ENCODE measurements at regions not wholly inside any gene's neighbourhood (a gene's known extent, or its start where the extent isn't known, plus 50 kb on each side); places are given as distances from the start of the nearest gene placed in this dataset.
A peak's percentile ranks its signal among the peaks of the same experiment; 100 is the strongest.

- intact Hi-C loops (cut with DNase I): no loop called here
- H3K4me3 ChIP-seq: no peak overlapping the region
- H3K27ac ChIP-seq: no peak overlapping the region
- H3K9me3 ChIP-seq: no peaks in the 10 kb centered on the region
- no peaks in the 10 kb centered on the region for H3K27me3 ChIP-seq
- DNase-seq (no peak), ATAC-seq (no peak)
- TF ChIP-seq, protein P1, sequence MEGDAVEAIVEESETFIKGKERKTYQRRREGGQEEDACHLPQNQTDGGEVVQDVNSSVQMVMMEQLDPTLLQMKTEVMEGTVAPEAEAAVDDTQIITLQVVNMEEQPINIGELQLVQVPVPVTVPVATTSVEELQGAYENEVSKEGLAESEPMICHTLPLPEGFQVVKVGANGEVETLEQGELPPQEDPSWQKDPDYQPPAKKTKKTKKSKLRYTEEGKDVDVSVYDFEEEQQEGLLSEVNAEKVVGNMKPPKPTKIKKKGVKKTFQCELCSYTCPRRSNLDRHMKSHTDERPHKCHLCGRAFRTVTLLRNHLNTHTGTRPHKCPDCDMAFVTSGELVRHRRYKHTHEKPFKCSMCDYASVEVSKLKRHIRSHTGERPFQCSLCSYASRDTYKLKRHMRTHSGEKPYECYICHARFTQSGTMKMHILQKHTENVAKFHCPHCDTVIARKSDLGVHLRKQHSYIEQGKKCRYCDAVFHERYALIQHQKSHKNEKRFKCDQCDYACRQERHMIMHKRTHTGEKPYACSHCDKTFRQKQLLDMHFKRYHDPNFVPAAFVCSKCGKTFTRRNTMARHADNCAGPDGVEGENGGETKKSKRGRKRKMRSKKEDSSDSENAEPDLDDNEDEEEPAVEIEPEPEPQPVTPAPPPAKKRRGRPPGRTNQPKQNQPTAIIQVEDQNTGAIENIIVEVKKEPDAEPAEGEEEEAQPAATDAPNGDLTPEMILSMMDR (IDR thresholded peaks at IDR 0.05): no peak
- no peaks in the 10 kb centered on the region for H3K36me3 ChIP-seq
- no peaks in the 10 kb centered on the region for H3K4me1 ChIP-seq
- WGBS, 2 donors: 93% methylated on average over 4 of the region's 4 CpGs
Observed at GRCh38 chr18:57864615-57865121, 61.6 kb upstream of the ATP8B1 start.

GRCh38 chr18:57863706-57864105, 60.6 kb upstream of the ATP8B1 start:
- WGBS, 2 donors: 74 to 81% methylated on average over 2 of the region's 2 CpGs
- H3K27ac ChIP-seq: no peak overlapping the region
- intact Hi-C loops (cut with DNase I): no loop called here
- TF ChIP-seq, protein P1 (IDR thresholded peaks at IDR 0.05): no peak
- H3K4me1 ChIP-seq: no peaks in the 10 kb centered on the region
- ATAC-seq (no peak), DNase-seq (no peak)
- H3K4me3 ChIP-seq: no peak overlapping the region
- H3K9me3 ChIP-seq: peaks cover 0 to 4% (median 0%) of the 10 kb centered on the region in 11 donors
- H3K27me3 ChIP-seq: no peaks in the 10 kb centered on the region
- no peaks in the 10 kb centered on the region for H3K36me3 ChIP-seq

GRCh38 chr18:57859314-57859713, 56.2 kb upstream of the ATP8B1 start:
- Histone ChIP-seq H3K36me3 (no peaks in the 10 kb centered on the region), H3K27ac (no peak overlapping the region), H3K4me1 (no peaks in the 10 kb centered on the region), H3K4me3 (no peak overlapping the region), H3K9me3 (peaks cover 0 to 4% (median 0%) of the 10 kb centered on the region in 11 donors), H3K27me3 (no peaks in the 10 kb centered on the region)
- TF ChIP-seq, protein P1 (IDR thresholded peaks at IDR 0.05): peak in 7 of 9 donors; percentile 27 to 42 (median 36)
- DNase-seq (no peak), ATAC-seq (no peak)
- intact Hi-C loops (cut with DNase I): no loop called here

DNA sequence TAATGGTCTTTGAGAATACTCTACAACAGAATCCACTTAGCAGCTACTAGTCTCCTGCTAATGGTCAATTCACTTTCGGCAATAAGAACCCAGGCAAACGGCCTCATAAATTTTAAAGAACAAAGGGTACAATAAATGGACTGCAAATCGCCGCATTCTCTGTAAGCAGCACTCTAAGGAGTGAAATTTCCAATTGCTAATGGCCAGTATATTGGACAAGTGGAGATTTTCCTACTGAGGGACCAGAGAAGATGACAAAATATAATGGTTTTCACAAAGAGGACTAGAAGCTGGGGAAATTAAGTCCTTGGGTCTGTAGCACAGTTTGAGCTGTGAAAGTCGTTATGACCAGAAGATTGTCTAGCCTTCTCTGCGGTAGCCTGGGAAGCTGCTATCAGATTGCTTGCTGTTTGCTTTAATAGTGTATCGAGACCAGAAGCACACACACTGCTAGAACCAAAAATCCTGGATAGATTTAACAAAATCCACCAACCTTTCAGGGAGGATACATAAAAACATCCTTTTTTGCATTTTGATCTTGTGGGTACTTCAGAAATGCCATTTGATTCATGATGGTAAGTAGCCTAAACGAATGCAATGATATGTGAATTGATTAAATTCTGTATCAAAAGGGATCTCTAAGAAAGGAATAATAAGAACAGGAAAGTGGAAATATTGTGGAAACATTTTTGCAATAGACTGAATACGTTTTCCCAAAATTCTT, 53.6 kb upstream of the ATP8B1 start:
- DNase-seq (no peak), ATAC-seq (no peak)
- no peaks in the 10 kb centered on the region for H3K27me3 ChIP-seq
- H3K9me3 ChIP-seq: peaks cover 0 to 4% (median 0%) of the 10 kb centered on the region in 11 donors
- TF ChIP-seq, protein P1 (IDR thresholded peaks at IDR 0.05): no peak
- intact Hi-C loops (cut with DNase I): no loop called here
- no peaks in the 10 kb centered on the region for H3K36me3 ChIP-seq
- no peaks in the 10 kb centered on the region for H3K4me1 ChIP-seq
- H3K27ac ChIP-seq: no peak overlapping the region
- H3K4me3 ChIP-seq: no peak overlapping the region
- 82% methylated on average over 9 of the region's 9 CpGs for WGBS, 2 donors

All from heart right ventricle (tissue), 16 donors.